Upper lobe of left lung (tissue), 6 donors: ENCODE measurements at regions not wholly inside any gene's neighbourhood (a gene's known extent, or its start where the extent isn't known, plus 50 kb on each side); places are given as distances from the start of the nearest gene placed in this dataset.

Source experiments
- ATAC-seq, 2 donors: fragments of 200-7000 bp; cut with Tn5 transposase; one replicate each; pipeline ENCODE4 v1.9.1; 2022; ENCODE audit warnings: mild to moderate bottlenecking in 2 of 2, moderate library complexity in 2 of 2; ENCODE audit not compliant: low FRiP score in 2 of 2
- DNase-seq, 2 donors: peaks; one replicate each; pipeline ENCODE4 v3.0.0-alpha.2; 2019 to 2020
- H3K27ac ChIP-seq, 4 donors: fragments of 200-600 bp; sonication (generic); one replicate each; pipeline ENCODE4 v1.5.1; 2016 to 2019
- H3K27me3 ChIP-seq, 4 donors: fragments of 200-600 bp; sonication (generic); one replicate each; pipeline ENCODE4 v1.5.1; 2017 to 2019
- H3K36me3 ChIP-seq, 4 donors: fragments of 200-600 bp; sonication (generic); one replicate each; pipeline ENCODE4 v1.5.1; 2016 to 2019
- H3K4me1 ChIP-seq, 4 donors: fragments of 200-600 bp; sonication (generic); one replicate each; pipeline ENCODE4 v1.5.1; 2018 to 2019
- H3K4me3 ChIP-seq, 4 donors: fragments of 200-600 bp; sonication (generic); one replicate each; pipeline ENCODE4 v1.5.1; 2017 to 2019; ENCODE audit warnings: mild to moderate bottlenecking in 2 of 4, moderate library complexity in 1 of 4
- H3K9me3 ChIP-seq, 4 donors: fragments of 200-600 bp; sonication (generic); one replicate each; pipeline ENCODE4 v1.5.1; 2018 to 2019
- CTCF ChIP-seq, 6 experiments: fragments of 450-650 bp in 4 of 6; fragments of 200-600 bp in 2 of 6; sonication (generic) in 2 of 6; IDR thresholded peaks; one replicate each; pipeline ENCODE4 v1.5.1; 2016 to 2019; ENCODE audit warnings: antibody characterized with exemption in 6 of 6
- EP300 ChIP-seq, 4 donors: sonication (generic); formaldehyde crosslinking; IDR thresholded peaks; one replicate each; pipeline ENCODE4 v1.5.1; 2017; ENCODE audit warnings: antibody characterized with exemption in 4 of 4, control low read depth in 2 of 4
- POLR2A ChIP-seq, 4 donors: fragments of 450-650 bp; IDR thresholded peaks; one replicate each; pipeline ENCODE4 v1.5.1; 2016 to 2017; ENCODE audit warnings: antibody characterized with exemption in 4 of 4, mild to moderate bottlenecking in 2 of 4
- POLR2AphosphoS5 ChIP-seq, 2 donors: sonication (generic); formaldehyde crosslinking; IDR thresholded peaks; one replicate each; pipeline ENCODE4 v1.5.1; 2017; ENCODE audit warnings: antibody characterized with exemption in 2 of 2
- WGBS, 2 donors: methylation state at CpG; one replicate each; pipeline ENCODE4 v1.1.5; 2017 to 2018; 5-methylcytosine and 5-hydroxymethylcytosine counted together
- donor health status: DM: no; HTN: no; CAD: no; lungs with moderate emphysema.
- donor health status: DM: no; HTN: yes; CAD: no; lungs with severe emphysema.

GRCh38 chr4:1492651-1493539, 86.7 kb upstream of the NKX1-1 start:
- 61 to 64% methylated on average over 19 to 33 of the region's 46 CpGs for WGBS, 2 donors
- H3K4me1 ChIP-seq: no peaks in the 10 kb centered on the region
- H3K36me3 ChIP-seq: no peaks in the 10 kb centered on the region
- peaks cover 0 to 5% (median 0%) of the 10 kb centered on the region in 4 donors for H3K27me3 ChIP-seq
- H3K27ac ChIP-seq: no peak overlapping the region
- no peak overlapping the region for H3K4me3 ChIP-seq
- no peak for ATAC-seq
- TF ChIP-seq POLR2A (IDR thresholded peaks at IDR 0.05) (no peak), CTCF (IDR thresholded peaks at IDR 0.05) (no peak), POLR2AphosphoS5 (IDR thresholded peaks at IDR 0.05) (no peak), EP300 (IDR thresholded peaks at IDR 0.05) (no peak)
- no peaks in the 10 kb centered on the region for H3K9me3 ChIP-seq
- peak in 1 of 2 donors; percentile 73 for DNase-seq

GRCh38 chr4:1492142-1492457, 85.9 kb upstream of the NKX1-1 start:
- H3K27ac ChIP-seq: no peak overlapping the region
- TF ChIP-seq EP300 (IDR thresholded peaks at IDR 0.05) (no peak), POLR2A (IDR thresholded peaks at IDR 0.05) (no peak), POLR2AphosphoS5 (IDR thresholded peaks at IDR 0.05) (no peak), CTCF (IDR thresholded peaks at IDR 0.05) (no peak)
- 63 to 82% methylated on average over 3 to 5 of the region's 5 CpGs for WGBS, 2 donors
- H3K4me1 ChIP-seq: no peaks in the 10 kb centered on the region
- DNase-seq (peak in 1 of 2 donors; percentile 47), ATAC-seq (no peak)
- peaks cover 0 to 5% (median 0%) of the 10 kb centered on the region in 4 donors for H3K27me3 ChIP-seq
- H3K36me3 ChIP-seq: no peaks in the 10 kb centered on the region
- no peaks in the 10 kb centered on the region for H3K9me3 ChIP-seq
- H3K4me3 ChIP-seq: no peak overlapping the region

- H3K27ac ChIP-seq: no peak overlapping the region
- no peaks in the 10 kb centered on the region for H3K4me1 ChIP-seq
- TF ChIP-seq CTCF (IDR thresholded peaks at IDR 0.05) (no peak), POLR2A (IDR thresholded peaks at IDR 0.05) (no peak), POLR2AphosphoS5 (IDR thresholded peaks at IDR 0.05) (no peak), EP300 (IDR thresholded peaks at IDR 0.05) (no peak)
- peaks cover 0 to 5% (median 0%) of the 10 kb centered on the region in 4 donors for H3K27me3 ChIP-seq
- peaks cover 0 to under 1% (median 0%) of the 10 kb centered on the region in 4 donors for H3K9me3 ChIP-seq
- WGBS, 2 donors: 86 to 88% methylated on average over 3 to 20 of the region's 21 CpGs
- no peak for ATAC-seq
- H3K36me3 ChIP-seq: no peaks in the 10 kb centered on the region
- peak in 1 of 2 donors; percentile 59 for DNase-seq
- H3K4me3 ChIP-seq: no peak overlapping the region
These were observed 85.3 kb upstream of the NKX1-1 start for GRCh38 chr4:1491328-1492141.

- no peak for TF ChIP-seq CTCF (IDR thresholded peaks at IDR 0.05)
- TF ChIP-seq POLR2AphosphoS5 (IDR thresholded peaks at IDR 0.05): no peak
- TF ChIP-seq EP300 (IDR thresholded peaks at IDR 0.05): no peak
- TF ChIP-seq POLR2A (IDR thresholded peaks at IDR 0.05): no peak
- WGBS, 2 donors: 55 to 64% methylated on average over 21 to 29 of the region's 32 CpGs
- Histone ChIP-seq H3K4me3 (no peak overlapping the region), H3K9me3 (peaks cover 3 to 8% (median 4%) of the 10 kb centered on the region in 4 donors), H3K36me3 (no peaks in the 10 kb centered on the region), H3K27ac (no peak overlapping the region), H3K27me3 (peaks cover 0 to 5% (median 0%) of the 10 kb centered on the region in 4 donors), H3K4me1 (no peaks in the 10 kb centered on the region)
- DNase-seq (peak in 1 of 2 donors; percentile 45), ATAC-seq (no peak)
These were observed 84.5 kb upstream of the NKX1-1 start for GRCh38 chr4:1490654-1491327.
